NCI-H1048 (cell line): ENCODE measurements at regions not wholly inside any gene's neighbourhood (a gene's known extent, or its start where the extent isn't known, plus 50 kb on each side); places are given as distances from the start of the nearest gene placed in this dataset.

ENCODE experiments used
- DNase-seq: peaks from one replicate; lab custom pipeline; 2025; lab: John Stamatoyannopoulos, UW

- no peak for DNase-seq
These were observed 451.3 kb downstream of the PMP22 start for GRCh38 chr17:14813649-14814370.

GRCh38 chr17:14808425-14808824 lies 456.7 kb downstream of the PMP22 start:
- no peak for DNase-seq

DNA sequence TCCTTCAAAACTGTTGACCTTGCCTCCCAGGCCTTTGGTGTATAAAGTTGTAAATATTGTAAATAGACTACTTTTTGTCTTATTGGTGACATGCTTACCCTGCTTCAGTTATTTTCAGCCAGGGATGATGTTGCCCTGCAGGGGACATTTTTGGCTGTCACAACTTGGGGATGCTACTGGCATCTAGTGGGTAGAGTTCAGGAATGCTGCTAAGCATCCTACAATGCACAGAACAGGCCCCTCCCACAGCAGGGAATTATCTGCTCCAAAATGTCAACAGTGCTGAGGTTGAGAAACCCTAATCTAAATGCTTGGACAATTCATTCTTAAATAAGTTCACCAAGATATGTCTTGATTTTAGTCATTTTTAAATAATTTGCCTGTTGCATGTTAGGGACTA lies 459.8 kb downstream of the PMP22 start:
- DNase-seq, result no peak

DNA sequence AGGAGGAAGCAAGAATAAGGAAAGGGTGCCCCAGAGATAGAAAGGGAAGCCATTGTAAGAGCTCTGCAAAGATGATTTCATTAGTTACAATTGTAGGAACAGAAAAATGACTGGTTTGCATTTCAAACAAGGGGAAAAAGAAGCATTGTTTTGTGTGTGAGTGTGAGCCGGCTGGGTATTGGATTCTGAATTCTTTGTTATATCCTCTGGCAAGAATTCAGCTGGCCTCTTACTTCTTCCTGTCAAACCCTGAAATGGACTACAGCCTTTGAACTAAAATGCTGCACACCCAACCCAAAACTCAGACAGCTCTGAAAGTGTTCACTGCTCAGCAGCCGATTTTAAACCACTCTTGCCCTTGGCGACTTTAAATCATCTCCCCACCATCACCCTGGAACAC lies 461.3 kb downstream of the PMP22 start:
- DNase-seq, result no peak

GRCh38 chr17:14797801-14798200 lies 467.3 kb downstream of the PMP22 start:
- DNase-seq, result no peak

DNA sequence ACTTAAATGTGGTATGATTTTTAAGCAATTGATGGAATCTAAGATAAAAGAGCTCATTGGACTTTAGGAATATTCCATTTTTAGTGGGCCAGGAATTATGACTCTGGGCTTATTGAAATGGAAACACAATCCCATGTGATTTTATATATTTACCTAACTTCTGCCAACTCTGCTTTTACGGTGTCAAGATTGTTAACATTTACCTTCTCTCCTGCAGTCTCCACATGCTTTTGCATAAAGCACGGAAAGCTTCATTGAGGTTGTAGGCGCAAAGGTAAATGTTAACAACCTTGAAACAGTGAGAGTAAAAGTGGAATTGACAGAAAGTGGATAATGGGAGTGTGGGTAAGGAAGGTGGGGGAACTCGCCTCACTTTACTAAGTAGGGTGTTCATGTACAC lies 468.1 kb downstream of the PMP22 start:
- DNase-seq, result no peak

DNA sequence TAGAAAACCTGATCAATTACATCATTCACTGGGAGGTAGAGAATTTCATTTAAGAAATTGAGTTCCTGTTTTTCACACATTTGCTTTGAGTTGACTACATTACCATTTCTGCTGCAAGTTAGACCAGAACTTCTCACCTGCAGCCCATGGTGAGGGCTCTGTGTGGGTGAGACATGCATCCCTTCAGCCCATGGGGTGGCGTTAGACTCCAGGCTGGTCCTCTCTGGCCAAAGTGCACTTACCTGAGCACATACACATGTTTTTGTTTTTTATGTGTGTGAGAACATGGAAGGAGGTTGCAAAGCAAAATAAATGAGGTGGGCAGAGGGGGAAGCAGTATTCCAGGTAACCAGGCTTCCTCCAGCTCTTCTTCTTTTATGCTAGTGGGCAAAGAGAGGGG lies 470.2 kb downstream of the PMP22 start:
- DNase-seq, result no peak

GRCh38 chr17:14793237-14793636 lies 471.9 kb downstream of the PMP22 start:
- DNase-seq, result no peak

- no peak for DNase-seq
These were observed 472.4 kb downstream of the PMP22 start for GRCh38 chr17:14792746-14793145.

DNA sequence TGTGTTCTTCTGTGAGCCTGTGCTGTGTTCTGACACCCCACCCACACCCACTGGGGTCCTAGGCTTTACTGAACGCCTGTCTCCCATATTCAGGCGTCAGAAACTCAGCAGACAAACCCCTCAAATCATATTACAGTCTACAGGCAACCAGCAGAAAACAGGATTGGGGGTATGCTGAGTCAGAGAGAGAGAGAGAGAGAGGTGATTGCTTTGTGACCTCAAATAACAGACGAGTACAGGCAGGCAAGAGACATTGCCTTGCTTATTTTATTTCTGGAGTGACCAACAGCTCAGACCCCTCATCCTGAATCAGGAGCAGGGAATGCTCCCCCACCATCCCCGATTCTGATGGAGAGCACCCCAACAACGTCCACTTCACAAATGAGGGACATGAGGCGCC lies 473.9 kb downstream of the PMP22 start:
- no peak for DNase-seq

DNA sequence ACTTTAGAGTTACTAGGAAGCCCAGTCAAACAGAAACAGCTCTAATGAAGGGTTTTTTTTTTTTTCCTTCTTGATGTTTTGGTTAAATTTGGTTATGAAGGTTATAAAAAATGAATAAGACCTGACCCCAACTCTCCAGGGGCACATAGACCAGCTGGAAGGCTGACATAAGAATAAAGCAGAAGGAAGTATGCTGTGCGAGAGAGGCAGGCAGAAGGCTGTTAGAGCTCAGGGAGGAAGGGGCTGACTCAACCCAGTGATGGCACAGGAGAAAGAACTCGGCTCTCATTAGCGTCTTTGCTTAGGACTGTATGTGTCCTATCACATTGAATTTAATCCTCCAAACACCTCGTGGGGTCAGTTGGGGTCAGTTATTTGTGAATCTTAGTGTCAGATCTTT lies 474.6 kb downstream of the PMP22 start:
- DNase-seq, result no peak

- DNase-seq, result no peak
These were observed 480.0 kb downstream of the PMP22 start for GRCh38 chr17:14784997-14785696.

- DNase-seq, result no peak
These were observed 480.2 kb downstream of the HS3ST3B1 start for GRCh38 chr17:14781123-14781522.

DNA sequence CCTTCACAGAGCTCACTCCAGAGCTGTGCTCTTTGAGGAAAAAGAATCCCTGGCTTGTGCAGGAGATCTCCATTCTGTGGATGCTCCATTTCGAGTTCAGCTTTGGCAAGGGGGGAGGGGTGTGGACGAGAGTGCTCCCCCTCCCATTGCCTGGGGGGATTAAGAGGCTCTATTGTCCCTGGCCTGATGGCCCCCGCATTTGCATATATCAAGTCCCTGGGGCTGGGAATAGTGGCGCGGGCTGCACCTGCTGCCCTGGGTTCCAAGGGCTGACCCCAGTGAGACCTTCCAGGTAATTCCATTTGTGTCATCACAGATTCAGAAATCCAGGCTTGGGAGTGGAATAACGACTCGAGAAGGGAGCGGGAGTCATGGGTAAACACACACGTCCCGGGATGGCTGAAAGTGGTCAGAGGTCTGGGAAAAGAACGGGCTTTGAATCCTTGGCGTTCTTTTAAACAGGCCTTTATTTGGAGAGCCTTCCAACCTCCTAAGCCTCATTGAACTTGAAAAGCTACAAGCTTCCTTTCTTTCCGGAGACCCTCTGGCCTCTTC lies 479.3 kb downstream of the HS3ST3B1 start:
- no peak for DNase-seq

DNA sequence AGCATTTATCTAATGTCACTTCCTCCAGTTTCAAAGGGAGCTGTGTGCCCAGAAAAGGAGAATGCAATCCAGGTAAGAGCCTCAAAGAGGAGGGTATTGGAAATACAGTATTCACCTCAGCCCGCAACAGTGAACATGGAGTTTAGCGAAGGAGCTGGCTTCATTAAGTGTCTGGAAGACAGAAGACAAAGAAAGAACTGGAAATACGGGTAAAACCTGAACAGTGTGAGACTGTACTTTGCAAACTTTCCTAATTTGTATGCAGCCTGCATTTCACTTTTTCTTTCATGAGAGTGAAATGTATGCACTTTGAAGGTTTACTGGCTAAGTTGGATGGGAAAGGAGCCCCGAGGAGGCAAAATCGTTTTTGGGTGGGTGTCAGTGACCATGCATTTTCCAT lies 478.4 kb downstream of the HS3ST3B1 start:
- DNase-seq, result no peak

GRCh38 chr17:14777291-14777690 lies 476.4 kb downstream of the HS3ST3B1 start:
- no peak for DNase-seq

DNA sequence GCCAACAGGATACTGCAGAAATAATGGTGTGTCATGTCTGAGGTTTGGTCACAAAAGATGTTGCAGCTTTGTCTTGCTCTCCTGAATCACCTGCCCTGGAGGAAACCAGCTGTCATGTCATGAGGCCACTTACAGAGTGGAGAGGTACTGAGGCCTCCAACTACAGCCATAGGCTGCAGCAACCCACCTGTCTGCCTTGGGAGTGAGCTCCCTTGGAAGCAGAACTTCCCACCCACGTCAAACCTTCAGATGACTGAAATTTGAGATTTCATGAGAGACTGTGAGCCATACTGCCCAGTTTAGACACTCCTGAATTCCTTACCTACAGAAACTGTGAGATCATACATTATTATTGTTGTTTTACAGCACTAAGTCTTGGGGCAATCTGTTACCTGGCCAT lies 475.9 kb downstream of the HS3ST3B1 start:
- no peak for DNase-seq

DNA sequence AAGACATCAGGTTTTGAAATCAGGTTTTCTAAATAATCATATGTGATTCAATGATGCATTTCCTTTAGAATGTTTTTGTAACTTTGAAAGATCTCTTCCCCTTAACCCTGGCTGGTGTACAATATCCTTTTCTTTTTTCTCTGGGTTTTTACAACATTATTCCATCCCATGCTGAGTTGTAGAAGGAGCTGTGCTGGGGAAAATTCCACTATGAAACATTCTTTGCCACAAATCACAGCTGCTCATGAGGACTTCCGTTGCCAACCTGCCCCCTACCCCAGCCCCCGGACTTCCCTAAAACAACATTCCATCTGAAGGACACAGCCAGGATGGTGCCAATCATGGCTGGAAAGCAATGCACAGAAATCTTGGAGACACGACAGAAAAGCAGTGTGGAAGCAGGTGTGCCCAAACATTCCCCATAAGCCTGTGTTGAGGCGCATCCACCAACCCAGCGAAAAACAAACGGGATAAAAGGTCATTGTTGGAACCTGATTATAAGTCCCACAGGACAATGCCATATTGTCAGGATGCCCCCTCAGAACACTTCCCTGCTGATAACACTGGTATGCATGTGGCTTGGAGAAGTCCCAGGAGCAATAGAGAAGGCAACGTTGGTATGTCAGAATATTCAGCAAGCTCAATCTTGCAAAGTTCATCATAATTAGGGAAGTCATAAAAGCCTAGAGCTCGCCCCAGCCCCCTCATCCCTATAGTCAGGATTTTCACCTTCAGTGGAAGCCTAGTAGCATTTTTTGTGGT lies 475.0 kb downstream of the HS3ST3B1 start:
- no peak for DNase-seq

- no peak for DNase-seq
These were observed 473.9 kb downstream of the HS3ST3B1 start for GRCh38 chr17:14774774-14775173.

DNA sequence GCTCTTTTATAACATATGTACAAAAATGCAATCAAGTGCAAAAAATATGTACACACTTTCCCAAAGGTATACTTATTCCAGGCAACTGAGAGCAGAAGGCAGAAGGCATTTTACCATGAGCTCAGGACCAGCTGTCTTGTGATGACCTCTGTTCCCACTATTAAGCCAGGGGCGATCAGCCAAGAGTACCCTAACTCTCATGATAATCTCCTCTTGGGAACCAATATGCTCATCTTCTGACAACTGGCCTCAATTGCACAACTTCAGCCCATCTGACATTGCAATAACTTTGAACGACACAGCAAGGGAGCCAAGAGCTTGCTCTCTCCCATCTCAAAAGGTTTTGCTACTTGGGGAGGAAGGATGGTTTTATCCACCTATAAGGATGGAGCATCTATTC lies 471.9 kb downstream of the HS3ST3B1 start:
- DNase-seq, result no peak

DNA sequence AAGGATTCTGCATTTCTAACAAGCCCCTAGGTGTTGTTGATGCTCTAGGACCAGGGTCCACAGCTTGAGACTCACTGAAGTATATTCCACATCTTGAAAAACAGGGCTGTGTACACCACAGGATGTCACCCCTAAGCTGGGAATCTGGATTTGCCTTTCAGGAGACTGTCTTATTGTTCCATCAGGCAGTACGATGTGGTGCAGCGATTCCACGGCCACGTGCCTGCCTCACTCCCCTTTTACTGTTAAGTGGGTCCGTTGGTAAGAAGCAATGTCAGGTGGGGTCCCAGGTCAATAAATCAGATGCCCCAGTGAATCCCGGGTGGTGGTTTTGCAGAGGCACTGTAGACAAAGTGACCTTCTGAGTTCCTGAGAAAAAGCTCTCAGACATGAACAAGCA lies 470.7 kb downstream of the HS3ST3B1 start:
- DNase-seq, result no peak

DNA sequence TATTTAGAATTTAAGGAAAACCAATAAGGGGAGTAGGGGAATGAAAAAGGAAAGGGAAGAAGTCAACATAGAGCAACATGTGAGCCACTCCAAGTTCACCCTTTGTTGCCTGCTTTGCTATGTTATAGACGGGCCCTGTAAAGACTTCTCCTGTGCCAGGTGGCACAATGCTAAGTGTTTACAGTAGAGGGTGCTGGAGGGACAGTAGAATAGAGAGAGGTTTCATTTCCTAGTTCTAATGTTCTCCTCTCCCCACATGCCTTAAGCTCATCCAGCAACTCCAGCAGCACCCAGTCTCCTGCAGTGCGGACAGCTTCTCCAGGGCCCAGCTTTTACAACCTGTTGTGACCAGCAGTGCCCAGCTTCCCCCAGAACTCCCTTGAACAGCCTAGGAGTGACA lies 468.0 kb downstream of the HS3ST3B1 start:
- DNase-seq, result no peak
